Endothelial cell of umbilical vein (primary cell): ENCODE measurements at regions not wholly inside any gene's neighbourhood (a gene's known extent, or its start where the extent isn't known, plus 50 kb on each side); places are given as distances from the start of the nearest gene placed in this dataset.

ENCODE experiments used
- BruUV-seq: library from RNA; stranded (reverse); fragments of 400-500 nt; replicated peaks from 2 replicates; lab custom pipeline; 2021; lab: Mats Ljungman, UMichigan
- CTCF ChIA-PET: fragments of 300-600, 350-600 bp; sonication (Branson Sonifier 250); formaldehyde crosslinking; loops from one replicate; lab custom pipeline; 2021; ENCODE audit warnings: antibody characterized with exemption, inconsistent platforms; lab: Charles Lee
- POLR2A ChIA-PET: fragments of 300-600, 350-600 bp; sonication (Branson Sonifier 250); formaldehyde crosslinking; loops from one replicate; lab custom pipeline; 2021; ENCODE audit warnings: antibody characterized with exemption, inconsistent platforms; lab: Charles Lee
- DNase-seq: peaks from one replicate; pipeline ENCODE4 v3.0.0-alpha.2; 2011; ENCODE audit warnings: low read depth, low spot score
- FAIRE-seq: peaks from 2 replicates; lab custom pipeline; 2011; peaks lifted over from hg19 to GRCh38; lab: Jason Lieb, UNC
- H2AFZ ChIP-seq: 2 replicates; pipeline ENCODE4 v1.6.0; 2012; ENCODE audit warnings: low read depth, low read length, control low read depth, inconsistent platforms
- H3K27ac ChIP-seq: 2 replicates; pipeline ENCODE4 v1.5.1; 2011; ENCODE audit warnings: low read depth, mild to moderate bottlenecking, control low read depth, low read length, moderate library complexity; ENCODE audit not compliant: insufficient read depth
- H3K27me3 ChIP-seq, 2 experiments: 2 replicates each; pipeline versions ENCODE4 v1.6.0 to v1.6.1; 2011; ENCODE audit warnings: low read length in 2 of 2, mixed read lengths in 1 of 2; ENCODE audit not compliant: control insufficient read depth in 2 of 2, insufficient read depth in 2 of 2
- H3K36me3 ChIP-seq, 2 experiments: 2 replicates in 1 of 2; 3 replicates in 1 of 2; pipeline ENCODE4 v1.5.1; 2011; ENCODE audit warnings: low read length in 2 of 2, mild to moderate bottlenecking in 1 of 2, moderate library complexity in 1 of 2; ENCODE audit not compliant: control insufficient read depth in 2 of 2, insufficient read depth in 2 of 2; ENCODE audit errors: extremely low read depth in 1 of 2
- H3K4me1 ChIP-seq: 3 replicates; pipeline ENCODE4 v1.5.1; 2011; ENCODE audit warnings: mild to moderate bottlenecking, low read length; ENCODE audit not compliant: control insufficient read depth, insufficient read depth; ENCODE audit errors: extremely low read depth
- H3K4me2 ChIP-seq: 2 replicates; pipeline ENCODE4 v1.6.1; 2011; ENCODE audit warnings: low read length, control low read depth, mixed read lengths; ENCODE audit not compliant: insufficient read depth
- H3K4me3 ChIP-seq, 3 experiments: fragments of 200-600 bp in 1 of 3; sonication (generic), shearing (Covaris generic) in 1 of 3; replicated peaks in 1 of 3; 2 replicates each; pipeline ENCODE4 v1.5.1; 2011 to 2016; ENCODE audit warnings: control low read depth in 3 of 3, low read length in 3 of 3, mild to moderate bottlenecking in 2 of 3, inconsistent platforms in 1 of 3, low read depth in 1 of 3, moderate library complexity in 1 of 3; ENCODE audit not compliant: insufficient read depth in 1 of 3
- H3K79me2 ChIP-seq: 2 replicates; pipeline ENCODE4 v1.6.0; 2012; ENCODE audit warnings: low read length, inconsistent platforms; ENCODE audit not compliant: control insufficient read depth, insufficient read depth
- H3K9ac ChIP-seq: replicated peaks from 2 replicates; pipeline ENCODE3; 2011; ENCODE audit warnings: low read length, control low read depth; ENCODE audit not compliant: insufficient read depth; ENCODE audit errors: extremely low read depth
- H3K9me1 ChIP-seq: replicated peaks from 3 replicates; pipeline ENCODE4 v1.6.0; 2011; ENCODE audit warnings: mild to moderate bottlenecking, low read length; ENCODE audit not compliant: control insufficient read depth, insufficient read depth; ENCODE audit errors: extremely low read depth
- H3K9me3 ChIP-seq: replicated peaks from 2 replicates; pipeline ENCODE4 v1.5.1; 2012; ENCODE audit warnings: low read length, inconsistent platforms; ENCODE audit not compliant: control insufficient read depth, insufficient read depth
- H4K20me1 ChIP-seq: replicated peaks from 2 replicates; pipeline ENCODE3; 2011; ENCODE audit warnings: mild to moderate bottlenecking, low read length; ENCODE audit not compliant: control insufficient read depth, insufficient read depth; ENCODE audit errors: extremely low read depth
- EZH2 ChIP-seq: IDR thresholded peaks from 2 replicates; pipeline ENCODE4 v1.6.1; 2012; ENCODE audit warnings: borderline replicate concordance, low read depth, mild to moderate bottlenecking, moderate library complexity, low read length, inconsistent platforms; ENCODE audit not compliant: severe bottlenecking
- FOS ChIP-seq: IDR thresholded peaks from 2 replicates; pipeline ENCODE4 v1.6.1; 2011; ENCODE audit warnings: mild to moderate bottlenecking, low read length, moderate library complexity, borderline replicate concordance; ENCODE audit not compliant: insufficient read depth
- GATA2 ChIP-seq: IDR thresholded peaks from 2 replicates; pipeline ENCODE4 v1.7.0; 2011; ENCODE audit warnings: low read depth, mild to moderate bottlenecking, moderate library complexity, mixed read lengths, low read length; ENCODE audit not compliant: insufficient read length, insufficient read depth
- JUN ChIP-seq: IDR thresholded peaks from 2 replicates; pipeline ENCODE4 v1.6.1; 2011; ENCODE audit warnings: borderline replicate concordance, low read depth; ENCODE audit not compliant: insufficient read length, insufficient read depth
- MYC ChIP-seq: IDR thresholded peaks from one replicate; pipeline ENCODE4 v1.6.1; 2011; ENCODE audit warnings: mild to moderate bottlenecking, low read depth, low read length
- POLR2A ChIP-seq: IDR thresholded peaks from 2 replicates; pipeline ENCODE4 v1.6.1; 2012; ENCODE audit warnings: low read depth, mild to moderate bottlenecking, control low read depth, low read length
- POLR2AphosphoS5 ChIP-seq: IDR thresholded peaks from 2 replicates; pipeline ENCODE4 v1.6.1; 2012; ENCODE audit warnings: low read depth, mild to moderate bottlenecking, control low read depth, low read length, moderate library complexity; ENCODE audit not compliant: insufficient read depth
- dilution Hi-C: fragments of 300-500 bp; cut with MboI; formaldehyde crosslinking; loops from one replicate; pipeline ENCODE4 v1.15.0; 2019; ENCODE audit warnings: low sequenced_read_pairs; ENCODE audit not compliant: extremely low pct_ligation_motif_present
- intact Hi-C: fragments of 100-400 bp; cut with micrococcal nuclease; formaldehyde crosslinking; loops from one replicate; pipeline ENCODE4 v1.10.0; 2022
- TF ChIP-seq, protein P1 (sequence below), 2 donors: IDR thresholded peaks; 1 replicate in 1 of 2; 2 replicates in 1 of 2; pipeline ENCODE4 v1.5.1; 2011; ENCODE audit warnings: low read length in 2 of 2, mild to moderate bottlenecking in 2 of 2, moderate library complexity in 2 of 2, control low read depth in 1 of 2, inconsistent platforms in 1 of 2, low read depth in 1 of 2; ENCODE audit not compliant: insufficient read depth in 1 of 2; ENCODE audit errors: extremely low read depth in 1 of 2
- TF ChIP-seq, protein P2 (sequence below): IDR thresholded peaks from 2 replicates; pipeline ENCODE4 v1.6.1; 2011; ENCODE audit not compliant: insufficient read depth, insufficient read length

DNA sequence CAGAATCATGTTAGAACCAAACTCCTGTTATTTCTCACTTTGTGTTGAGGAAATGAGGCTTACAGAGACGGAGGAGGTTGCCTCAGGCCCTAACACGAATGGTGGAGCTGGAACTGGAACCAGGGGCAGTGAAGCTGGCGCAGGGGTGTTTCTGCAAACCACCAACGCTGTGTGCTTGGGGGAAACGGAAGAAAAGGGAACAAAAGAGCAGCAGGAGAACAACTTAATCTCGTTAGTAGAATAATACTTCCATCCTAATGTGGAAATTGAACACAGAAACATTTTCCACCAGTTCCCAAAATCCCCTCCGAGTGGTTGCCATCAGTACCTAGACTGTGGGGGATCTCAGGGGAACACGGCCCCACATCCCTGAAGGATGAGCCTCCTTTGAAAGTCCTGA, 103.4 kb upstream of the FRMD1 start:
- no TSS peak for BruUV-seq
- Histone ChIP-seq H3K27me3 (no peaks in the 10 kb centered on the region), H3K36me3 (no peaks in the 10 kb centered on the region), H2AFZ (no peak overlapping the region), H4K20me1 (no peaks in the 10 kb centered on the region), H3K4me2 (no peak overlapping the region), H3K79me2 (no peaks in the 10 kb centered on the region), H3K9ac (no peak overlapping the region), H3K9me3 (no peaks in the 10 kb centered on the region), H3K9me1 (no peaks in the 10 kb centered on the region), H3K27ac (no peak overlapping the region), H3K4me3 (no peak overlapping the region), H3K4me1 (no peaks in the 10 kb centered on the region)
- intact Hi-C loops: no loop called here
- TF ChIP-seq POLR2AphosphoS5: no peak
- TF ChIP-seq, protein P1, sequence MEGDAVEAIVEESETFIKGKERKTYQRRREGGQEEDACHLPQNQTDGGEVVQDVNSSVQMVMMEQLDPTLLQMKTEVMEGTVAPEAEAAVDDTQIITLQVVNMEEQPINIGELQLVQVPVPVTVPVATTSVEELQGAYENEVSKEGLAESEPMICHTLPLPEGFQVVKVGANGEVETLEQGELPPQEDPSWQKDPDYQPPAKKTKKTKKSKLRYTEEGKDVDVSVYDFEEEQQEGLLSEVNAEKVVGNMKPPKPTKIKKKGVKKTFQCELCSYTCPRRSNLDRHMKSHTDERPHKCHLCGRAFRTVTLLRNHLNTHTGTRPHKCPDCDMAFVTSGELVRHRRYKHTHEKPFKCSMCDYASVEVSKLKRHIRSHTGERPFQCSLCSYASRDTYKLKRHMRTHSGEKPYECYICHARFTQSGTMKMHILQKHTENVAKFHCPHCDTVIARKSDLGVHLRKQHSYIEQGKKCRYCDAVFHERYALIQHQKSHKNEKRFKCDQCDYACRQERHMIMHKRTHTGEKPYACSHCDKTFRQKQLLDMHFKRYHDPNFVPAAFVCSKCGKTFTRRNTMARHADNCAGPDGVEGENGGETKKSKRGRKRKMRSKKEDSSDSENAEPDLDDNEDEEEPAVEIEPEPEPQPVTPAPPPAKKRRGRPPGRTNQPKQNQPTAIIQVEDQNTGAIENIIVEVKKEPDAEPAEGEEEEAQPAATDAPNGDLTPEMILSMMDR (IDR thresholded peaks at IDR 0.05; ENCODE audit: extremely low read depth in 1 of 2, insufficient read depth in 1 of 2, low read depth in 1 of 2, low read length in 2 of 2): no peak
- TF ChIP-seq POLR2A: no peak
- no peak for TF ChIP-seq GATA2
- TF ChIP-seq EZH2: no peak
- TF ChIP-seq, protein P2, sequence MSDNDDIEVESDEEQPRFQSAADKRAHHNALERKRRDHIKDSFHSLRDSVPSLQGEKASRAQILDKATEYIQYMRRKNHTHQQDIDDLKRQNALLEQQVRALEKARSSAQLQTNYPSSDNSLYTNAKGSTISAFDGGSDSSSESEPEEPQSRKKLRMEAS: no peak
- no peak for TF ChIP-seq JUN
- no peak for TF ChIP-seq MYC
- TF ChIP-seq FOS: no peak
- DNase-seq (no peak), FAIRE-seq (no peak)
- CTCF ChIA-PET: no interaction called here
- POLR2A ChIA-PET: no interaction called here
- dilution Hi-C loops: no loop called here
